ENCODE measurements at regions not wholly inside any gene's neighbourhood (a gene's known extent, or its start where the extent isn't known, plus 50 kb on each side); places are given as distances from the start of the nearest gene placed in this dataset.

DNA sequence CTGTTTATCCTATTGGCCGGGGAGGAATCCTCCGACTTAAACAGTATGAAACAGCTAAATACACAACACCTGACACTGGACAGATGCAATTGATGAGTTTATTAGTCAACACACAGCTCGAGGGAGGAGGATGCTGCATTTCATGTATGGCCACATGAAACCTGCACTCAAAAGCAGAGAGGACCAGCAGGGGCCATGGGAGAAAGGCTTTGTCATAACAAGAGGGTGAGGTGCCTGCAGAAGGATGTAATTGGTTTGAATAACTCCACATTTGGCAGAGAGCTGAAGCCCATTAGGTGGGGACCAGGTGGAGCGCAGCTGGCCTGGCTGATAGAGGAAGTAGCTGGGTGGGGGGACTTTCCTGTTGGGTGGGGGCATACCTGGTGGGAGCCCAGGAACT is 599.1 kb downstream of the PTPRU start:
- TF ChIP-seq POLR2AphosphoS5 (IDR thresholded peaks at IDR 0.05) (peak; percentile 50), EP300 (conservative IDR thresholded peaks at IDR 0.05; ENCODE audit: poor library complexity, severe bottlenecking) (no peak)
- TF ChIP-seq, protein P1, sequence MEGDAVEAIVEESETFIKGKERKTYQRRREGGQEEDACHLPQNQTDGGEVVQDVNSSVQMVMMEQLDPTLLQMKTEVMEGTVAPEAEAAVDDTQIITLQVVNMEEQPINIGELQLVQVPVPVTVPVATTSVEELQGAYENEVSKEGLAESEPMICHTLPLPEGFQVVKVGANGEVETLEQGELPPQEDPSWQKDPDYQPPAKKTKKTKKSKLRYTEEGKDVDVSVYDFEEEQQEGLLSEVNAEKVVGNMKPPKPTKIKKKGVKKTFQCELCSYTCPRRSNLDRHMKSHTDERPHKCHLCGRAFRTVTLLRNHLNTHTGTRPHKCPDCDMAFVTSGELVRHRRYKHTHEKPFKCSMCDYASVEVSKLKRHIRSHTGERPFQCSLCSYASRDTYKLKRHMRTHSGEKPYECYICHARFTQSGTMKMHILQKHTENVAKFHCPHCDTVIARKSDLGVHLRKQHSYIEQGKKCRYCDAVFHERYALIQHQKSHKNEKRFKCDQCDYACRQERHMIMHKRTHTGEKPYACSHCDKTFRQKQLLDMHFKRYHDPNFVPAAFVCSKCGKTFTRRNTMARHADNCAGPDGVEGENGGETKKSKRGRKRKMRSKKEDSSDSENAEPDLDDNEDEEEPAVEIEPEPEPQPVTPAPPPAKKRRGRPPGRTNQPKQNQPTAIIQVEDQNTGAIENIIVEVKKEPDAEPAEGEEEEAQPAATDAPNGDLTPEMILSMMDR (IDR thresholded peaks at IDR 0.05; ENCODE audit: poor library complexity, severe bottlenecking) = no peak

All from neural cell (in vitro differentiated cells).